SKM-1 (cell line): ENCODE measurements at regions not wholly inside any gene's neighbourhood (a gene's known extent, or its start where the extent isn't known, plus 50 kb on each side); places are given as distances from the start of the nearest gene placed in this dataset.
A peak's percentile ranks its signal among the peaks of the same experiment; 100 is the strongest.

Experiments used
- DNase-seq: peaks from one replicate; lab custom pipeline; 2025; ENCODE audit not compliant: unreplicated experiment; lab: John Stamatoyannopoulos, UW

DNA sequence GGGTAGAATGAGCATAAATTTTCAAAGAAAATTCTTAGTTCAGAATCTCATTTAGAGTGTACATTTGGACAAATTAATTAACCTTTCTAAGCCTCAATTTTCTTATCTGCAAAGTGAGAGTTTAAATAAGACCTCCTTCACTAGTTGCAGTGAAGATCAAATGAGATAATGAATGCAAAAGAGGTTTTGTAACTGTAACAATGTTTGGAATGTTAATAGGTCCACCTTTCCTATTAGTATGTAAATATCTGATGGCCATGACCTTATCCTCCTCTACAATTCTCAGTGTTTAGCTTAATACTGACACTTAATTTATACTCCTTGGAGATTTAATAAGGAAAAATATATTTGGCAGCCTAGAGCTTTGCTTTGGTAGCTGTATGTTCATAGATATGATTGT is 138.8 kb downstream of the GABRG1 start:
- no peak for DNase-seq

DNA sequence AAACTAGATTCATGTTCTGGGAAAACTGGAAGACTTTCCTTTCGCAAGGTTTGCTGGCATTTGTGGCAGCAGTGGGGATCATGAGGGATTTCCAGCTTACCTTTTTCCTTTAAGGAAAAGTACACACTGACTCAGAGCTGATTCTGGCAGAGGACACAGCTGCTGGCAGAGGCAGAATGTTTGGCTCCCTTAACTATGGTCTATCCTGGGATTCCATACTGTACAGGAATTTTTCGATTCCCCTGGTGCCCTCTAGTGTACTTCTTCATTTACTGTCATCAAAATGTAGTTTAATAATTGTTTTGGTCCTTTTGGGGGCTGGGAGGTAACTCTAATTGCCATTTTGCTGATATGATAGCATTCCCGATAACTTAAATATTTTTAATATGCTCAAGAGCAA is 152.7 kb downstream of the GABRG1 start:
- DNase-seq, result no peak

- DNase-seq, result no peak
Measured at GRCh38 chr4:45957353-45957752, 166.5 kb downstream of the GABRG1 start.

DNA sequence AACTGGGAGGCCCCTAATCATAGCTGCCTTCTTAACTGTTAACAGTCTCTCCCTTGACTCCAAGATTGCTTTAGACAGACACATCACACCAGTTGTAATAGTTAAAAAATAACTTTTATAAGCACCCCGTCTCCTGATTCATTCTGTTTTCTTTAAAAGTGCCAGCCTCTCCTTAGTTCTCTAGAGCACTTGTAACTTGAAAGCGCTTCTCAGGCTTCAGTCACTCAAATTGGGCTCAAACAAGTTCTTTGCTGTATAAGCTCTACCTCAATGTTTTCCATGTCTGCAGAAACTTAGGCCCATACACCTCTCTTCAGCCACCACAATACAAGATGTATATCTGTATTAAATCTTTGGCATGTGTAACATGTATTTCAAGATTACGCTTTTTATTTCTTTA is 169.6 kb downstream of the GABRG1 start:
- no peak for DNase-seq

DNA sequence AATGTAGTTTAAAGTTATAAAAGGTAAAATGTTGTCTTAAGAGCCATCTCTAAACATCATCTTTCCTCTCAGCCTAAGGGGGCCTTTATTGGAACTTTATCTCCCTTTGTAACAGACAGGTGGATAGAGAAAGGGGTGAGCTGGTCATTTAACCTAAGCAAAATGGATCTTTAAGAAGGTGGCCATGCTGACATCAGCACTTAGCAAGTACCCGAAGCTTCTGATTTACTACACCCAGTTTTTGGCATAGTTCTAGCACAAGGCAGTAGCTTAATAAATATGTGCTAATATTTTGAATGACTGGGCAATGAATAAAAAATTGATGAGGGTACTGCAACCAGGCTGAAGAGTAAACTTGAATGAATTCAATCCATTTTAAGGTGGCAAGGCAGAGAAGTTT is 172.7 kb downstream of the GABRG1 start:
- no peak for DNase-seq

DNA sequence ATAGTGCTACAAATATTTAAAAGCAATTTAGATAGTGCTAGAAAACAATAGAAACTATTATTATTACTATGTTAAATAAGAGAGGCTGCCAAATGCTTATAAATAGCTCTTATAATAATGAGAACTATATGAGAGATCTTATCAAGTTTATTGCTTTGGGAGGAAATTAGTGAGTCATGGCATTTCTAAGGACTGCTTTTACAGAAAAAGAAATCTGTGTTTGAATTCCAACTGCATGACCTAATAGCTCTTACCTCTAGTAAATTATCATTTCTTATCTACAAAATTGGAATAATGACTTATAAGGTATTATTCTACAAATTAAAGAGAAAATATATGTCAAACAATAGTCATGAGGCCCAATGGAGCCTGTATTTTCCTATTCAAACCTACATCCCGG is 177.2 kb downstream of the GABRG1 start:
- DNase-seq, result no peak

DNA sequence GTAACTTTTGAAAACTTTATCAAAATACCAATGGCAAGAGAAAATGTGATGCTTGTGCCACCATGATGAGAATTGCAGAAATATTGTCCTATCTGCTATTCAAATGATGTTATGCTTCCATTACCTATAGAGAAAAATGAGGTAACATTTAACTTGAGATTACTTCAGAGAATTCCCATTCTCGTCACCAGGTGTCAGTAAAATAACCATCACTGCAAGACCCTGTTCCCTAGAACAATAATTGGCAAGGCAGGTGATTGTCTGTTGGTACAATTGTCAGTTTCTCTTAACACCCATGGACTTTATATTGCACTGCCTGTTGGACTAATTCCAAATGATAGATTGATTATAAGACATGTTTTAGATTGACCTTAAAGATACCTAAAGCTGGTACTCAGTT is 179.9 kb downstream of the GABRG1 start:
- no peak for DNase-seq

DNA sequence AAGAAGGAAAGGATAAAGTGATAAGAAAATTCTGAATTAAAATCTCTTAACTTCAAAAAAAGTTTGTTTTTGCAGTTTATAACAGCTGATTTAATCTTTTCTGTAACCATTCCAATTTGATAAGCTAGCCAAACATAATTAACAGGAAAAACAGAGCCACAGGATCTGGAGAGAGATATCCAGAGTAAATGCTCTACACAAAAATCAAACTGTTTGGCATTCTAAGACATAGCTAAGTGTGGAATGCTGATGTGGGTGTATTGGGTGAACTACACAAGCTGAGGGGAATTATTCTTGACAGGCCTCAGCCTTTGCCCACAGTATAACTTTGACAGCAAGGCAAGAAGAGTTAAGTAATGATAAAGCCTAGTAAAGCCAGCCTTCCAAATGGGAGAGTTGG is 184.8 kb downstream of the GABRG1 start:
- no peak for DNase-seq

GRCh38 chr4:45931154-45931553 is 192.7 kb downstream of the GABRG1 start:
- no peak for DNase-seq

DNA sequence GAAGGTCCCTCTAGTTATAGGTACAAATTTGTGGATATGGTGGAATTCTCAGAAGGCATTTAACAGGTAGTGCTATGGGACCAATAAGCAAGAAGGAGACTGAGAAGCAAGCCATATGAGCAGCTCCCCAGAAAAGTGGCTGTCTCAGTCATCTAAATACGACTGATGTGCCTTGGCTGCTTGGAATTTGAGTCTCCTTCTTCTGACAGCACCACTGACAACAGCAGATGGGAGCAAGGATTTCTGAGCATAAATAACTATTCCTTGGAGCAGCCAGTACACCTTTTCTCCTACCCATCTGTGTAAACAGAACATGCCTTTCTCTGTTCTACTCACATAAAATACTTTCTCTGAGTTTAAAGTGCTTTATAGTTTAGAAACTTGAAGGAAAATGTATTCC is 196.2 kb downstream of the GABRG1 start:
- DNase-seq, result no peak

DNA sequence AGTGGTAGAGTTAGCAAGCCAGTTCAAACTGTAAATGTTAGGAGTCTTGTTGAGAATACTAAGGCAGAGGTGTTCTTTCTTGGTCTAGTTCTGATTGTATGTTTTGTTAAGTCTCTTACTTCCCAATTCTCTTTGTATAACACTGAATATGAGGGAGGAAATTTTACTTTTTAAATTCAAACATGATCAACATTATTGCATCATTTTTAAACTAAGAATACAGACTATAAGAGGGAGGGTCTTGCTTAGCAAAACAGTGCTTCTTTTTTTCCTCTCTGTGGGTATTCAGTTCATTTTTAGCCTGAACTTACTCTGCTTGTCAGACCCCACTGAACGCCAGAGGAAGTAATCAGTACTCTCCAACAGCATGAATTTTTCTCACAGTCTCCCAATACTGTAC is 198.0 kb downstream of the GABRG1 start:
- DNase-seq, result no peak

- no peak for DNase-seq
Measured at GRCh38 chr4:45920861-45921260, 203.0 kb downstream of the GABRG1 start.

GRCh38 chr4:45910511-45910910 is 213.3 kb downstream of the GABRG1 start:
- DNase-seq, result no peak

DNA sequence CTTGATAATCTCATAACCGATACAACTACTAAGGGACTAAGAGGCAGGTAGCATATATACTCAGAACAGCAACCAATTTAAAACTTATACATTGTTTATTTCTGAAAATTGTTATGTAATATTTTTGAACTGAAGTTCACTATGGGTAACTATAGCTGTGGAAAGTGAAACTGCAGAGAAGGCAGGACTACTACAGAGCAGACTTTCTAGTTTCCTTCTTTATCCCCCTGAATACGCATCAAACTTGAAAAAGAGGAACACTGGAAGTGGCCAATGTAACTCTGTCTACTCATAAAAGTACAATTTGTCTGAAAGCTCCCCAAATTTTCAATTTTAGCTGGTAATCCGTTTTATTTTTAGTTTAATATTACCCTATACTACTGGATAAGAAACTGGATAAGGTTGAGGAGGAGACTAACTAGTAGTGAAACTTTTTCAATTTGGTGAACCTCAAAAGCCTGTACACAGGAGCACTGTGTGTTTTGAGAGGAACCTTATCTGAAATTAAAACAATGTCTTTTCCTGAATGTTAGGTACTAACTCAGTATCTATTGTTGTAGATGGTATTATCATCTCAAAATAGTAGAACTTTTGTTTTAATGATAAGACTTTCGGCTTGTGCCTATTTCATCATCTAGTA is 225.8 kb downstream of the GABRG1 start:
- DNase-seq, result no peak

DNA sequence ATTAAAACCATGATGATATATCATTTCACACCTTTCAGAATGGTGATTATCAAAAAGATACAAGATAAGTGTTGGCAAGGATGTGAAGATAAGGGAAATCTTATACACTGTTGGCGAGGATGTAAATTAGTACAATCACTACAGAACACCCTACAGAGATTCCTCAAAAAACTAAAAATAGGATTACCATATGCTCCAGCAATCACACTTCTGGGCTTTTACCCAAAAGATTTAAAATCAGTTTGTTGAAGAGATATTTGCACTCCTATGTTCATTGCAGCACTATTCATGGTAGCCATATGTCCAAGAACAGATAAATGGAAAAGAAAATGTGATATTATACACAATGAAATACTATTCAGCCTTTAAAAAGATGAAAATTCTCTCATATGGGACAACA is 240.4 kb downstream of the GABRG1 start:
- no peak for DNase-seq

- DNase-seq, result no peak
Measured at GRCh38 chr4:45876235-45876890, 247.5 kb downstream of the GABRG1 start.

GRCh38 chr4:45869184-45869583 is 254.7 kb downstream of the GABRG1 start:
- no peak for DNase-seq

DNA sequence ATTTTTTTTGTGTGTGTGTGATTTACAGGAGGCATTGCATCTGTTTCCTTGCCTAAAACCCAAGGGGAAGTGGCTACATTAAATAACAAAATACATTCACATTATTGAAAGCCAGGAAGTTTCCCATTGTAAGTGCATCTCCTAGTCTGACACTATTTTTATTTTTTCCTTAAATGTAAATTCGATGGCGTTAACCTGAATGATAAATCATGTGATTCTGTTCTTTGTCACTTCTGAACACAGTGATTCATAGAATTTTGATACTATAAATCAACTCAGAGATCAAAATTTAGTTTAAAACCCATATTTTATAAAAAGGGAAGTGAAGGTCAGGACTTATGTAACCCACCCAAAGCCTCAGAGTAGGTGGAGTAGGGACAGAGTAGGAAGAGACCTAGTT is 258.1 kb downstream of the GABRG1 start:
- peak; percentile 12 for DNase-seq

DNA sequence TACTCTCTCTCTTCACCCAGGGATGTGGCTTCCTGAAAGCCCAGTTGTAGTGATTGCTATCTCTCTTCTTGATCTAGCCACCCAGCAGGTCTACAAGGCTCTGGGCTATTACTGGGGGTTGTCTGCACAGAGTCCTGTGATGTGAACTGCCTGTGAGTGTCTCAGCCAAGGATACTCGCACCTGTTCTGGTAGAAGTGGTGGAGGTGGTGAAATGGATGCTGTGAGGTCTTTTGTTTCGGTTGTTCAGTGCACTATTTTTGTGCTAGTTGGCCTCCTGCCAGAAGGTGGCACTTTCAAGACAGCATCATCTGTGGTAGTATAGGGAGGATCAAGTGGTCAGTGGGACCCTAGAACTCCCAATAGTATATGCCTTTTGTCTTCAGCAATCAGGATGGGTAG is 268.0 kb downstream of the GABRG1 start:
- no peak for DNase-seq

GRCh38 chr4:45846016-45846415 is 277.8 kb downstream of the GABRG1 start:
- DNase-seq, result no peak

GRCh38 chr4:45841791-45842190 is 282.1 kb downstream of the GABRG1 start:
- no peak for DNase-seq

- DNase-seq, result no peak
Measured at GRCh38 chr4:45831692-45832091, 292.2 kb downstream of the GABRG1 start.

- no peak for DNase-seq
Measured at GRCh38 chr4:45803994-45804393, 319.9 kb downstream of the GABRG1 start.
